DND-41 (cell line): ENCODE measurements at regions not wholly inside any gene's neighbourhood (a gene's known extent, or its start where the extent isn't known, plus 50 kb on each side); places are given as distances from the start of the nearest gene placed in this dataset.

Experiments used
- ATAC-seq: fragments of 200-7000 bp; cut with Tn5 transposase; 3 replicates; pipeline ENCODE4 v1.9.1; 2021; ENCODE audit warnings: low read depth; ENCODE audit not compliant: insufficient read depth
- DNase-seq: peaks from one replicate; pipeline ENCODE4 v3.0.0-alpha.2; 2020
- H2AFZ ChIP-seq: 2 replicates; pipeline ENCODE4 v1.6.0; 2012; ENCODE audit warnings: low read depth, low read length
- H3K27ac ChIP-seq: 2 replicates; pipeline ENCODE4 v1.5.1; 2012; ENCODE audit warnings: low read length, inconsistent platforms
- H3K27me3 ChIP-seq: fragments of 200-600 bp; sonication (generic); 2 replicates; pipeline ENCODE4 v1.6.0; 2012; ENCODE audit warnings: low read length, mild to moderate bottlenecking, inconsistent platforms; ENCODE audit not compliant: insufficient read depth, poor library complexity
- H3K36me3 ChIP-seq: 2 replicates; pipeline ENCODE4 v1.5.1; 2012; ENCODE audit warnings: low read length, inconsistent platforms; ENCODE audit not compliant: insufficient read depth
- H3K4me1 ChIP-seq: 2 replicates; pipeline ENCODE4 v1.5.1; 2012; ENCODE audit warnings: mild to moderate bottlenecking, low read length; ENCODE audit not compliant: insufficient read depth
- H3K4me2 ChIP-seq: 2 replicates; pipeline ENCODE4 v1.6.0; 2012; ENCODE audit warnings: mild to moderate bottlenecking, moderate library complexity, low read length, inconsistent platforms; ENCODE audit not compliant: insufficient read depth
- H3K4me3 ChIP-seq, 2 experiments: fragments of 200-600 bp in 1 of 2; shearing (Covaris generic) in 1 of 2; 2 replicates each; pipeline ENCODE4 v1.5.1; 2012 to 2016; ENCODE audit warnings: inconsistent platforms in 2 of 2, low read length in 2 of 2, mild to moderate bottlenecking in 2 of 2, low read depth in 1 of 2, moderate library complexity in 1 of 2
- H3K79me2 ChIP-seq: 2 replicates; pipeline ENCODE4 v1.6.0; 2012; ENCODE audit warnings: low read length, inconsistent platforms; ENCODE audit not compliant: insufficient read depth
- H3K9ac ChIP-seq: 2 replicates; pipeline ENCODE4 v1.6.0; 2012; ENCODE audit warnings: low read depth, mild to moderate bottlenecking, inconsistent platforms, low read length, moderate library complexity
- H3K9me3 ChIP-seq: 2 replicates; pipeline ENCODE4 v1.5.1; 2012; ENCODE audit warnings: low read length, moderate library complexity, mild to moderate bottlenecking, inconsistent platforms; ENCODE audit not compliant: insufficient read depth, severe bottlenecking
- H4K20me1 ChIP-seq: 2 replicates; pipeline ENCODE4 v1.6.0; 2012; ENCODE audit warnings: low read length; ENCODE audit not compliant: insufficient read depth
- CTCF ChIP-seq: IDR thresholded peaks from 2 replicates; pipeline ENCODE4 v1.5.1; 2012; ENCODE audit warnings: borderline replicate concordance, low read length, moderate library complexity, mild to moderate bottlenecking; ENCODE audit not compliant: poor library complexity, severe bottlenecking; ENCODE audit errors: extremely low read depth
- EZH2 ChIP-seq: IDR thresholded peaks from 3 replicates; pipeline ENCODE4 v1.6.1; 2012; ENCODE audit warnings: borderline replicate concordance, low read depth, mild to moderate bottlenecking, moderate library complexity, low read length, inconsistent platforms; ENCODE audit not compliant: severe bottlenecking

DNA sequence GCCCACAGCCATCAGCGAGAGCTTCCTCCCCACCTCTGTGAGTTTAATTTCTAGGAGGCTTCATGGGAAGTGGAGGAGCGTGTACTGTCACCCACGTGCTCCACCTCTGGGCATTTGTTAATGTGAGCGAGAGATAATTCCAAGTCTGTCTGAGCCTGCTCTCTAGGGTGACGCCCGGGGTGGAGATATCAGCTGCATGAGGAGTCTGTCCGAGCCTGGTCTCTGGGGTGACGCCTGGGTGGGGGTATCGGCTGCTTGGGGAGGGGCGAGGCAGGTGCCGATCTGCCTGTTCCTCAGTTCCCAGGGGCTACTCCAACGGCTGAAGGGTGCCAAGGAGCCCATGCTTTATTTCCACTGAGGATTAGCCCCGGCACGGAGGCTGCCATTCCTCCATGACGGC, 735.0 kb downstream of the BRD1 start:
- Histone ChIP-seq H3K79me2 (no peaks in the 10 kb centered on the region), H3K9ac (no peak overlapping the region), H3K4me2 (no peak overlapping the region), H3K4me1 (no peaks in the 10 kb centered on the region), H3K4me3 (no peak overlapping the region), H3K27me3 (no peaks in the 10 kb centered on the region), H3K27ac (no peak overlapping the region), H3K36me3 (no peaks in the 10 kb centered on the region), H3K9me3 (no peaks in the 10 kb centered on the region), H4K20me1 (no peaks in the 10 kb centered on the region), H2AFZ (no peak overlapping the region)
- ATAC-seq (no peak), DNase-seq (no peak)
- TF ChIP-seq CTCF (no peak), EZH2 (no peak)

- Histone ChIP-seq H3K27me3 (no peaks in the 10 kb centered on the region), H3K4me1 (no peaks in the 10 kb centered on the region), H3K79me2 (no peaks in the 10 kb centered on the region), H2AFZ (no peak overlapping the region), H3K9me3 (no peaks in the 10 kb centered on the region), H3K4me2 (no peak overlapping the region), H4K20me1 (no peaks in the 10 kb centered on the region), H3K27ac (no peak overlapping the region), H3K9ac (no peak overlapping the region), H3K36me3 (no peaks in the 10 kb centered on the region), H3K4me3 (no peak overlapping the region)
- TF ChIP-seq CTCF (no peak), EZH2 (no peak)
- no peak for ATAC-seq
- DNase-seq: no peak
These were observed 735.6 kb downstream of the BRD1 start for GRCh38 chr22:49091917-49092545.

DNA sequence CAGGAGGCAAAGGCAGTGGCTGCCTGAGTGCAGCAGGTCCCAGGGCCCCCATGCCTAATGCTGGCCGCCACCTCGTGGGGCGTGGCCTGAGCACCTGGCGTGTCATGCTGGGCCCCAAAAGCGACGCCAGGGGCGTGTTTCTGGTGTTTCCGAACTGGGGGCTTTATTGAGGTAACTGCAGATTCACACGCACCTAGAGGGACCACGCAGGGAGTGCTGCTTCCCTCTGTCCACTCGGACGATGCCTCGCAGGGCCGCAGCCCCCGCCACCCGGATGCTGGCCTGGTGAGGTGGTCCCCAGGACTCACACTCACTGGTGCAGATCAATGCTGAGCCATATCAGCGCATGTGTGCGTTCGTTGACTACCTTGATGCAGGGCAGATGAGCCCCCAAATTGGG, 736.2 kb downstream of the BRD1 start:
- Histone ChIP-seq H3K27ac (no peak overlapping the region), H3K9me3 (no peaks in the 10 kb centered on the region), H3K27me3 (no peaks in the 10 kb centered on the region), H3K79me2 (no peaks in the 10 kb centered on the region), H4K20me1 (no peaks in the 10 kb centered on the region), H3K4me3 (no peak overlapping the region), H3K4me1 (no peaks in the 10 kb centered on the region), H3K36me3 (no peaks in the 10 kb centered on the region), H3K9ac (no peak overlapping the region), H2AFZ (no peak overlapping the region), H3K4me2 (no peak overlapping the region)
- no peak for ATAC-seq
- no peak for TF ChIP-seq CTCF
- TF ChIP-seq EZH2: no peak
- no peak for DNase-seq

DNA sequence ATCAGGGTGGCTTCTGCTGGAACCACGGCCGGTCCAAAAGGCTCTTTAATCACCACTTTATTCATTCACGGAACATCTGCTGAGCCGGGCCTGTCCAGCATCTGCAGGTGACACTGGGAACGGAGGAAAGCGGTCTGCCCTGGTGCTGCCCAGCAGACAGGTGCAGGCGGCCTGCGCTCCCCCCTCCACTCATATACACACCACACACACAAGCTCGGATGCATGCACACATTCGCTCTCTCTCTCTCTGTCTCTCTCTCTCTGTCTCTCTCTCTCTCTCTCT, 736.9 kb downstream of the BRD1 start:
- H3K27ac ChIP-seq: no peak overlapping the region
- ATAC-seq (no peak), DNase-seq (no peak)
- H3K79me2 ChIP-seq: no peaks in the 10 kb centered on the region
- H3K4me2 ChIP-seq: no peak overlapping the region
- H3K27me3 ChIP-seq: no peaks in the 10 kb centered on the region
- no peaks in the 10 kb centered on the region for H3K9me3 ChIP-seq
- H3K9ac ChIP-seq: no peak overlapping the region
- H3K36me3 ChIP-seq: no peaks in the 10 kb centered on the region
- H3K4me1 ChIP-seq: no peaks in the 10 kb centered on the region
- no peak for TF ChIP-seq EZH2
- TF ChIP-seq CTCF: no peak
- no peaks in the 10 kb centered on the region for H4K20me1 ChIP-seq
- H2AFZ ChIP-seq: no peak overlapping the region
- H3K4me3 ChIP-seq: no peak overlapping the region
